ENCODE measurements at regions not wholly inside any gene's neighbourhood (a gene's known extent, or its start where the extent isn't known, plus 50 kb on each side); places are given as distances from the start of the nearest gene placed in this dataset.

- no peak for DNase-seq (ENCODE audit: low read depth in 2 of 2)
Observed at GRCh38 chr12:11446372-11446771, 51.0 kb upstream of the PRB2 start.

DNA sequence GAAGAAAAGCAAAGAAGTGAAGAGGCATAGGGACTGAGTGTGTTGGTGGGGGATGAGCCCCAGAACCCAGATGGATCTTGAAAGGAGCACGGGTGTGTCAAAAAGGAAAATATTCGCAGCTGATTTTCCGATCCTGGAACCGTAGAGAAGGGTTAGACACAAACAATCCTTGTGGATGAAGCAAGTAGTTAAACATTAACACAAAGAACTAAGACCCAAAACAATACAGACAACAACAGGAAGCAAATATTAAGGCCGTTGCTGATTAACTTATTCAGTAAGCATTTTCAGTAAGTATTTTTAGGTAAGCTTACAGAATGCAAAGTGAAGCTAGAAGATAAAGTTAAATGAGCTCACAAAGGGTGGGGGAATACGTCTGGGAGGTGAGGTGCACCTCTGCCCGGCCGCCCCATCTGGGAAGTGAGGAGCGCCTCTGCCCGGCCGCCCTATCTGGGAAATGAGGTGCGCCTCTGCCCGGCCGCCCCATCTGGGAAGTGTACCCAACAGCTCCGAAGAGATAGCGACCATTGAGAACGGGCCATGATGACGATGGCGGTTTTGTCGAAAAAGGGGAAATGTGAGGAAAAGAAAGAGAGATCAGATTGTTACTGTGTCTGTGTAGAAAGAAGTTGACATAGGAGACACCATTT lies 62.8 kb upstream of the PRB2 start:
- no peak for DNase-seq (ENCODE audit: low read depth in 2 of 2)

GRCh38 chr12:11460343-11461023 lies 65.1 kb upstream of the PRB2 start:
- no peak for DNase-seq (ENCODE audit: low read depth in 2 of 2)

- DNase-seq (ENCODE audit: low read depth in 2 of 2) = no peak
Observed at GRCh38 chr12:11461433-11461832, 66.1 kb upstream of the PRB2 start.

GRCh38 chr12:11477110-11477509 lies 81.7 kb upstream of the PRB2 start:
- no peak for DNase-seq (ENCODE audit: low read depth in 2 of 2)

DNA sequence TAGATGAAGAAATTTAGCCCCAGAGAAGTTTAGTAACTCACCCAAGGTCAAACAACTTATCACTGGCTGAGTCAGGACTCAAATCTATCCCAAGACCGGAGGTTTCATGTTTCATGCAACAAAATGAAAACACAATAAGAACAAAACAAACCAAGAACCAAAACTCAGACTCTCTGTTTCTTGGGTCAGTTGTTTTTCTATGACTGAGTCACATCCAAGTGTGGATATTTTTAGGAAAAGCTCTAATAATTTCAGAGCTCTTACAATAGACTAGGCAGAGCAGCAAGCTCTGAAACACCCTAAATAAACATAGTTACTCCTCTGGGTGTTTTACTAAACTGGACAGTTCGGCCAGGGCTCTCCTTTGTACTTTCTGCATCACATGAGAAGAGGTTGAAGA lies 87.6 kb upstream of the PRB2 start:
- DNase-seq (ENCODE audit: low read depth in 2 of 2) = no peak

DNA sequence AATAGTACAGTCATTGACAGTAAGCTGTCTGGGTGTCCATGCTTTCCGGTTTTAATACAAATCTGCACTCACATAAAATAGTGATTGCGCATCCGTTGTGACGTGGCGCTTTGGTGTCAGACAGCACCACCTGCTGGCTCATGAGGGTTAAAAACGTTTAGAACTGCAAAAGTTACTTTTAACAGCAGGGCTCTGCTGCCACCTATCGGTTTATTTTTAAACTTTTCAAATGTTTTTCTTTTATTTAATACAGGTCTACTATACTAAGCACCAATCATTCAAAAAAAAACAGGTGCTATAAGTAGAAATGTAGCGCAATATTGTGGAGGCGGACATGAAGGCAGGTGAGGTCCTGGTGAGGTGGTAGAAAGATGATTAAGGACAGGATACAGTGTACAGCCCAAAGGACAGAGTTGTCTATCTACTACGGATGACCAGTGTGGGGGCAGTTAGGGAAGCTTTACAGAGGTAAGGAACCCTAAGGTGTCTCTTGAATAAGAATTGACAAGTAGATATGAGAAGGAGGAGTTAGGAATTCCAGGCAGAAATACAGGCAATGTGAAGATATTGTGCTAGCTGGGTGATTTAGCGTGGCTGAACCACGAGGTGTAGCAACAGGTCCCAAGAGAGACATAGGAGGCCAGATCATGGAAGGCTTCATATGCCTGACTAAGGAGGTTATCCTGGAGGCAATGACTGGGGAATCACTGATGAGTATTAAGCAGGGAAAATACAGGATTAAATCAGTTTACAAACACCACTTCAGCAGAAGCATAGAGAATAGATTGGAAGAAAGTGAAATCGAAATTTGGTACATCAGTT lies 91.5 kb upstream of the PRB2 start:
- DNase-seq (ENCODE audit: low read depth in 2 of 2) = peak; percentile 63 to 70

DNA sequence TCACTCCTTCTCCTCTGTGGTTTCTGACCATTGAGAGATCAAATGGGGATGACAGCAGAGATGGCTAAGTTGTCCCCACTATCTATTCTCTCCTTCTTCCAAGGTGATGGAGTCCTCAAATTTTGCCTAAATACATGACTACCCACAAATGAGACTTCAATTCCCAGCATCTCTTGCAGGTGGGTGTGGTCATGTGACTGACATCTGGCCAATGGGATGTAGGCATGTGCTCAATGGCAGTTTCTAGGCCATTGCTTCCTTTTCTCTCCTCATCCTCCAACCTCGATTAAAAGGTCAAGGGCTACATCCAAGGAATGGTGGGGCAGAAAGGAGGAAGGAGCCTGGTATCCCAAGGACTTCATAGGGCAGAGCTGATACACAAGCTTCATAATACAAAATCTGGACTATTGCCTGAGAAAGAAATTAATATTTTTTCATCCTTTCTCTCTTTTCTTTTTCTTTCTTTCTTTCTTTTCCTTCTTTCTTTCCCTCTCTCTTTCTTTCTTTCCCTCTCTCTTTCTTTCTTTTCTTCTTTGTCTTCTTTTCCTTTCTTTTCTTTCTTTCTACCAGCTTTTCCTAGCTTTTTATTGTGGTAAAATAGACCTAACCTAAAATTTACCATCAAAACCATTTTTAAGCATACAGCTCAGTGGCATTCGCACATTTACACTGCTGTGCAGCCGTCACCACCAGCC lies 100.9 kb upstream of the PRB2 start:
- DNase-seq (ENCODE audit: low read depth in 2 of 2) = no peak

- DNase-seq (ENCODE audit: low read depth in 2 of 2) = no peak
Observed at GRCh38 chr12:11497438-11497837, 102.1 kb upstream of the PRB2 start.

DNA sequence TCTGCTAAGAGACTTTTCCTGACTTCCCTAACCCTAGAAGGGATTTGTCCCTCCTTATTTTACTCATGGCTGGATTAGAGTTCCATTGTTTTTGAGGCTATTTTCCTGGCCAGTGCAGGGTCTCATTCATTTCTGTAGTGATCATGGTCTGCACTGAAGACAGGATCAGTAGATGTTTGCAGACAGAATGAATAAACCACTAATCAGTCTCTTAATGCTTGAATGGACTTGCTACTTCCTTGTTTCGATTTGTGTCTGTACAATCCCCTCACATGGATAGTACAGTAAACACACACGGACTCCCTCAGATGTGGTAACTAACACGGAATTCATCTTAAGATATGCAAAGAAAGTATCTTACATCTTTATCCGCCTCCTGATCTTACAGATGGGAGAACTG lies 102.6 kb upstream of the PRB2 start:
- DNase-seq (ENCODE audit: low read depth in 2 of 2) = no peak

- DNase-seq (ENCODE audit: low read depth in 2 of 2) = peak in 1 of 2 donors; percentile 6
Observed at GRCh38 chr12:11498574-11498973, 103.2 kb upstream of the PRB2 start.

- DNase-seq (ENCODE audit: low read depth in 2 of 2) = no peak
Observed at GRCh38 chr12:11499806-11500187, 104.4 kb upstream of the PRB2 start.

DNA sequence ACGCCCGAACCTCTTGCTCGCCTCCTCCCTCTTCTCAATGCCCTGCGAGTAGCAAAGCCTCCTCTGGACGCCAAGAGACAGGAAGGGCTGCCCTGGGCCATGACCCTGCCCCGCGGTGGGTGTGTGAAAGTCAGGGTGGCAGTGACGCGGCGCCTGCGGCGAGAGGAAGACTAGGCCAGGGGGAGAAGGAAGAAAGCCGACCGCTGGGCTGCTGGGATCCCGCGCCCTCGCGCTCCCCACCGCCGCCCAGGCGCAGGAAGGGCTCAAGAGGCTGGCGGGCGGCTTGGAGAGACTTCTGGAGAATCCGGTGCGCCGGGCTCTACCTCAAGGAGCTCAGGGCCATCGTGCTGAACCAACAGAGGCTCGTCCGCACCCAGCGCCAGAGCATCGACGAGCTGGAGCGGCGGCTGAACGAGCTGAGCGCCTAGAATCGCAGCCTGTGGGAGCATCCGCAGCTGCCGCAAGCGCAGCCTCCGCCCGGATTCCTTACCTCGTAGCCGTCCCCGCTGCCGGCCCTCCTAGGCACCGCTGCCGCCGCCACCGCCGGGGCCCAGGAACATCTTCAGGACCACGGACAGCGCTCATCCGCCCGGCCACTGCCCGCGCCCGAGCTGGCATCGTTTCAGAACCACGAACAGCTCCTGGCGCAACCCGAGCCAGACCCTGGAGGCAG lies 105.0 kb upstream of the PRB2 start:
- DNase-seq (ENCODE audit: low read depth in 2 of 2) = peak; percentile 57 to 71

- DNase-seq (ENCODE audit: low read depth in 2 of 2) = no peak
Observed at GRCh38 chr12:11500861-11501230, 105.5 kb upstream of the PRB2 start.

DNA sequence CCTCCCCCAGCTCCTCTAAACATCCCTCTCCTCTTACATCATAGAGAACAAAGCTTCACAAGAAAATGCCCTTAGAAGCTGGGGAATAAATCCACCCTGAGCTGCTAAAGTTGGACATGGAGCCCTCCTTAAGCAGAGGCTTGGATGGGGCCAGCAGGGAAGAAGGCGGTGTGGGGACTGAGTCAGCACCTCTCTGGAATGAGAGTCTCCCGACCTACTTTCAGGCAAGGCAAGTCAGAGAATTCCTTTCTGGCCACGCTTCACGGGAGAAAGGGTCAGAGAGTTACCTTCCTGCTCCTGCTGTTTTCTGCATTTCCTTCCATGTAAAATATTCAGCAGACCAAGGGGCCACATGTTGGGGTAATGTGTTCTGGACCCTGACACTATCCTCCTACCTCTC lies 113.3 kb upstream of the PRB2 start:
- no peak for DNase-seq (ENCODE audit: low read depth in 2 of 2)

DNA sequence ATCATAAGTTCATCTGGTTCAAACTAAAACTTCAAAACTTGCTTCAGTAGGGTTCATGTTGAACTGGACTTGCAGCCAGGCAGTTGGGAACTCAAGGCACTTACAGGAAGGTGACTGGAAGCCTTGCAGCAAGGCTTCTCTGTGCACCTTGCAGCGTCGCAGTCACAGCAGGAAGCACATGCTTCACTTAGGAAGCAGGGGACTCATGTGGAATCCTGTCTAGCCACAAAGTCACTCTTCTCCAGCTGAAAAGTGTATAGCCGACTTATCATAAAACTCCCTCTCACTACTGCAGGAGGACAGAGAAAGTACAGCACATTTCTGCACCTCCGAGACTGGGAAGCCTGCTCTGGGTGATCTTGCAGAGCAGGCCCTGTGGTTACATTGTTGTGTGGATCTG lies 114.0 kb upstream of the PRB2 start:
- DNase-seq (ENCODE audit: low read depth in 2 of 2) = no peak

DNA sequence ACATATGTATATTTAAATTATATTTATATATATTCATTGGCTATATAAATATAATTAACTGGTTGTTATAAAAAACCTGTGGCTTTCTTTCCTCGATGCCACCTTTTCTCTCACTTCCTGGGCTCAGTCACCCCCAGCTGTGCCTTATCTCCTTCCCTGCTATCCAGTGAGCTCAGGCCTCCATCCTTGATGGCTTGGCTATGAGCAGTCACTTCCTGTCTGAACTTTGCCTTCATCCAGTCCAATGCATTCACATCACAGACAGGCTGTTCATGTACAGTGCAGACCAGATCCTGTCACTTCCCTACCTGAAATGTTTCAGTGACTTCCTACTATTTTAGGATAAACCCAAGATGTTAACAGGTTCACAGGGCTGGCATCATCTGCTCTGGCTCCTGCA lies 115.3 kb upstream of the PRB2 start:
- DNase-seq (ENCODE audit: low read depth in 2 of 2) = no peak

- no peak for DNase-seq (ENCODE audit: low read depth in 2 of 2)
Observed at GRCh38 chr12:11513288-11513687, 117.9 kb upstream of the PRB2 start.

DNA sequence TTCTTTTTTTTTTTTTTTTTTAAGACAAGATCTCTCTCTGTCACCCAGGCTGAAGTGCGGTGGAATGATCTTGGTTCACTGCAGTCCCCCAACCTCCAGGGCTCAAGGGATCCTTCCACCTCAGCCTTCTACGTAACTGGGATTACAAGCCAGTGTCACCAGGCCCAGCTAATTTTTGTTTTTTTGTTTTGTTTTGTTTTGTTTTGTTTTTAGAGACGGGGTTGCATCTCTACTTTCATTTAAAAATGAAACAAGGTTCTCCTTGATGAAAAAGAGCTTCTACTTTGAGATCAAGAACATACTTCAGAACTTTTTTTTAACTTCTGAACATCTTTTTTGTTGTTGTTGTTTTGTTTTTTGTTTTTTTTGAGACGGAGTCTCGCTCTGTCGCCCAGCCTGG lies 121.7 kb upstream of the PRB2 start:
- DNase-seq (ENCODE audit: low read depth in 2 of 2) = no peak

DNA sequence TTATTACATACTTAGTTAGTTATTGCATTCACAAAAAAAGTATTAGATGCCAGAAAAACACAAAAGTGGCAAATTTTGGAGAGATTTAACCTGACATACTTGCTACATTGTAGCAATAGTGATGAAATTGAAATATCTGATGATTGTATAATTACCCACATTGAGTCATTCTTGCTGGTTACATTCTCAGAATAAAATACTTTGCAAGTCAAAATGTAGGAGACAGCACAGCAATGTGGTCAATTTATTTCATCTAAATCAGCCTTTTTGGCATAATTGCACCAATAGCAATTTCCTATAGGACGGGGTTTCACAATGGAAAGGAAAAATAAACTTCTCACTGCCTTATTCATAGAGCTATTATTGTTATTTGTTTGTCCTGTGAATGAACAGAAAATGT lies 125.0 kb upstream of the ETV6 start:
- DNase-seq (ENCODE audit: low read depth in 2 of 2) = no peak

DNA sequence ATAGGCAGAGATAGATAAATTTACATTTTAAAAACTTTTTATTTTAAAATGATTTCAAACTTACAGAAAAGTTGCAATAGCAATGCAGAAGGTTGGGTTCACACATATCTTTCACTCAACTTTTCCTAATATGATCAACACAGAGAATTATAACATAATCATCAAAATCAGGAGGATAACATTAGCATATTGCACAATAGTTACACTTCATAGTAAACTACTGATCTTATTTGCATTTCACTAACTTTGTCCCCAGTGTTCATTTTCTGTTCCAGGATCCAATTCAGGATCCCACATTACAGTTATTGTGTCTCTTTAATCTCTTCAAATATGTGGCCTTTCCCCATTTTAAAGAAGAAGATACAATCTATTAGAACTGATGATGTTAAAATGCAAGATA lies 115.4 kb upstream of the ETV6 start:
- no peak for DNase-seq (ENCODE audit: low read depth in 2 of 2)

- no peak for DNase-seq (ENCODE audit: low read depth in 2 of 2)
Observed at GRCh38 chr12:11535127-11535526, 114.3 kb upstream of the ETV6 start.
